HCT116 (cell line): ENCODE measurements at regions not wholly inside any gene's neighbourhood (a gene's known extent, or its start where the extent isn't known, plus 50 kb on each side); places are given as distances from the start of the nearest gene placed in this dataset.

ENCODE experiments used
- ATF3 ChIP-seq: IDR thresholded peaks from 2 replicates; pipeline ENCODE4 v1.6.1; 2012
- CTCF ChIP-seq, 3 experiments: fragments of 200-600 bp in 1 of 3; sonication (generic) in 1 of 3; IDR thresholded peaks in 2 of 3; conservative IDR thresholded peaks in 1 of 3; 2 replicates each; pipeline ENCODE4 v1.5.1; 2012 to 2017; ENCODE audit warnings: low read depth in 2 of 3, low read length in 2 of 3, antibody characterized with exemption in 1 of 3, borderline replicate concordance in 1 of 3, control low read depth in 1 of 3, mild to moderate bottlenecking in 1 of 3, mixed read lengths in 1 of 3, mixed run types in 1 of 3, moderate library complexity in 1 of 3; ENCODE audit not compliant: insufficient read depth in 1 of 3
- EZH2 ChIP-seq: fragments of 200-600 bp; sonication (generic); IDR thresholded peaks from 2 replicates; pipeline ENCODE4 v1.6.1; 2017; ENCODE audit warnings: antibody characterized with exemption, mixed run types
- EZH2phosphoT487 ChIP-seq: fragments of 200-600 bp; IDR thresholded peaks from 2 replicates; pipeline ENCODE4 v1.6.1; 2018; ENCODE audit warnings: antibody characterized with exemption, borderline replicate concordance
- REST ChIP-seq: IDR thresholded peaks from 2 replicates; pipeline ENCODE4 v1.6.1; 2012; ENCODE audit warnings: low read depth
- YY1 ChIP-seq: IDR thresholded peaks from 2 replicates; pipeline ENCODE4 v1.6.1; 2011; ENCODE audit warnings: low read length, low read depth, moderate library complexity, mild to moderate bottlenecking; ENCODE audit not compliant: insufficient replicate concordance; ENCODE audit errors: extremely low read depth
- ZFX ChIP-seq: fragments of 450-650 bp; IDR thresholded peaks from 2 replicates; pipeline ENCODE4 v1.6.1; 2017
- ZNF274 ChIP-seq: fragments of 200-500 bp; sonication (Bioruptor generic); IDR thresholded peaks from 2 replicates; pipeline ENCODE4 v1.6.1; 2014; ENCODE audit warnings: mild to moderate bottlenecking, low read depth, low read length, inconsistent platforms

GRCh38 chr7:132001146-132001545 is 444.7 kb upstream of the PODXL start:
- TF ChIP-seq CTCF (IDR thresholded peaks at IDR 0.05 in 2 of 3, conservative IDR thresholded peaks at IDR 0.05 in 1 of 3; ENCODE audit: borderline replicate concordance in 1 of 3, insufficient read depth in 1 of 3, low read depth in 2 of 3, low read length in 2 of 3), result no peak
- TF ChIP-seq ATF3, result no peak
- TF ChIP-seq REST, result no peak
- TF ChIP-seq ZNF274, result no peak
- no peak for TF ChIP-seq EZH2
- TF ChIP-seq ZFX, result no peak
- no peak for TF ChIP-seq EZH2phosphoT487
- no peak for TF ChIP-seq YY1
